ENCODE measurements at regions not wholly inside any gene's neighbourhood (a gene's known extent, or its start where the extent isn't known, plus 50 kb on each side); places are given as distances from the start of the nearest gene placed in this dataset.

- Histone ChIP-seq H3K9me3 (no peaks in the 10 kb centered on the region), H3K4me3 (no peak overlapping the region), H3K27ac (no peak overlapping the region), H3K27me3 (no peaks in the 10 kb centered on the region), H3K36me3 (no peaks in the 10 kb centered on the region), H3K4me1 (no peaks in the 10 kb centered on the region)
- no peak for DNase-seq (ENCODE audit: extremely low spot score in 2 of 2)
- intact Hi-C loops (cut with DNase I) = no loop called here
- TF ChIP-seq POLR2AphosphoS5 (IDR thresholded peaks at IDR 0.05; ENCODE audit: insufficient read depth in 1 of 2, low read depth in 1 of 2) (no peak), POLR2A (IDR thresholded peaks at IDR 0.05) (no peak), CTCF (IDR thresholded peaks at IDR 0.05) (no peak)
Measured at GRCh38 chr4:36852856-36853255, 391.7 kb upstream of the NWD2 start.

GRCh38 chr4:36854554-36854953 lies 390.0 kb upstream of the NWD2 start:
- no peak for DNase-seq (ENCODE audit: extremely low spot score in 2 of 2)
- no peak for TF ChIP-seq POLR2A (IDR thresholded peaks at IDR 0.05)
- no peak for TF ChIP-seq POLR2AphosphoS5 (IDR thresholded peaks at IDR 0.05; ENCODE audit: insufficient read depth in 1 of 2, low read depth in 1 of 2)
- TF ChIP-seq CTCF (IDR thresholded peaks at IDR 0.05) = no peak
- Histone ChIP-seq H3K27ac (no peak overlapping the region), H3K9me3 (no peaks in the 10 kb centered on the region), H3K4me3 (no peak overlapping the region), H3K36me3 (no peaks in the 10 kb centered on the region), H3K27me3 (no peaks in the 10 kb centered on the region), H3K4me1 (no peaks in the 10 kb centered on the region)
- intact Hi-C loops (cut with DNase I) = no loop called here

- Histone ChIP-seq H3K4me1 (no peaks in the 10 kb centered on the region), H3K36me3 (no peaks in the 10 kb centered on the region), H3K27ac (no peak overlapping the region), H3K27me3 (no peaks in the 10 kb centered on the region), H3K9me3 (no peaks in the 10 kb centered on the region), H3K4me3 (no peak overlapping the region)
- intact Hi-C loops (cut with DNase I) = no loop called here
- no peak for DNase-seq (ENCODE audit: extremely low spot score in 2 of 2)
- TF ChIP-seq POLR2A (IDR thresholded peaks at IDR 0.05) (no peak), CTCF (IDR thresholded peaks at IDR 0.05) (no peak), POLR2AphosphoS5 (IDR thresholded peaks at IDR 0.05; ENCODE audit: insufficient read depth in 1 of 2, low read depth in 1 of 2) (no peak)
Measured at GRCh38 chr4:36863601-36864000, 380.9 kb upstream of the NWD2 start.

- Histone ChIP-seq H3K27me3 (no peaks in the 10 kb centered on the region), H3K4me1 (no peaks in the 10 kb centered on the region), H3K4me3 (no peak overlapping the region), H3K27ac (no peak overlapping the region), H3K9me3 (no peaks in the 10 kb centered on the region), H3K36me3 (no peaks in the 10 kb centered on the region)
- TF ChIP-seq CTCF (IDR thresholded peaks at IDR 0.05) (no peak), POLR2AphosphoS5 (IDR thresholded peaks at IDR 0.05; ENCODE audit: insufficient read depth in 1 of 2, low read depth in 1 of 2) (no peak), POLR2A (IDR thresholded peaks at IDR 0.05) (no peak)
- intact Hi-C loops (cut with DNase I) = no loop called here
- no peak for DNase-seq (ENCODE audit: extremely low spot score in 2 of 2)
Measured at GRCh38 chr4:36870121-36870520, 374.4 kb upstream of the NWD2 start.

- Histone ChIP-seq H3K36me3 (no peaks in the 10 kb centered on the region), H3K9me3 (no peaks in the 10 kb centered on the region), H3K27me3 (no peaks in the 10 kb centered on the region), H3K27ac (no peak overlapping the region), H3K4me1 (no peaks in the 10 kb centered on the region), H3K4me3 (no peak overlapping the region)
- intact Hi-C loops (cut with DNase I) = no loop called here
- DNase-seq (ENCODE audit: extremely low spot score in 2 of 2) = no peak
- no peak for TF ChIP-seq CTCF (IDR thresholded peaks at IDR 0.05)
- no peak for TF ChIP-seq POLR2AphosphoS5 (IDR thresholded peaks at IDR 0.05; ENCODE audit: insufficient read depth in 1 of 2, low read depth in 1 of 2)
- TF ChIP-seq POLR2A (IDR thresholded peaks at IDR 0.05) = no peak
Measured at GRCh38 chr4:36872679-36873078, 371.9 kb upstream of the NWD2 start.
